ENCODE measurements at regions not wholly inside any gene's neighbourhood (a gene's known extent, or its start where the extent isn't known, plus 50 kb on each side); places are given as distances from the start of the nearest gene placed in this dataset.
"Not testable (repeated sequence)": the region's sequence is repeated elsewhere in the genome, so short reads cannot be mapped to it uniquely, and the experiment has no call there.

DNA sequence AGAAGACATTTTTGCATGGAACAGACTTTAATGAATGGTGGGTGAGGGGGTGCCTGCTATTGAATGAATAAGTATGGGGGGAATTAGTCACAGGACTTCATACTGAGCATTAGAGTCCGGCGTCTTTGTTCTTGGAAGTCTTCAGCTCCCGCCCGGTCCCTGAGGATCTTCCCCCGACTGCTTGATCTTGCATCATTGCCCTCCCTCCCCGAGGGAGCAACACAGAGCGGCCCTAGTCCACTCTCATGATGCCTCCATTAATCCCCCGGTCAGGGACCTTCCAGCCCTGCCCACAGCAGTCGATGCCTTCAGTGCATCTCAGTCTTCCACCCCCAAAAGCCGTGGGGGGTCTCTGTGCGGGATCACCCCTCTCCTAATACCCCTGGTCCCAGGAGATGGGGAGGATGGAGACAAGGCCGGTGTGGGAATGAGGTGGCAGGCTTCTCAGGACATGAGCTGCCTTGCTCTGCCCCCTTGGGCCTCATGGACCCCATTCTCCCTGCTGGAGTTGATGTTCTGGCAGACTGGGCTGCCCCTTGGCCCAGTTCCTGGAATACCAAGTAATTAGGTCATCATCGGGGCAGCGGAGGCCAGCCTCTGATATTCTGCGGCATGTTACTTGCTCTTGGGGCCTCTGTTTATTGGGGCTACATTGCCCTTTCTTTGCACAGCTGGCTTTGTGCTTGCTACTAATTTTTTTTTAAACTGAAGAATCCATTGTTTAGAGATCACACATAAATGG is 110.5 kb upstream of the PLGLB2 start:
- H3K79me2 ChIP-seq (ENCODE audit: control insufficient read depth, insufficient read depth, low read length); FAIRE-seq: not testable (repeated sequence)

DNA sequence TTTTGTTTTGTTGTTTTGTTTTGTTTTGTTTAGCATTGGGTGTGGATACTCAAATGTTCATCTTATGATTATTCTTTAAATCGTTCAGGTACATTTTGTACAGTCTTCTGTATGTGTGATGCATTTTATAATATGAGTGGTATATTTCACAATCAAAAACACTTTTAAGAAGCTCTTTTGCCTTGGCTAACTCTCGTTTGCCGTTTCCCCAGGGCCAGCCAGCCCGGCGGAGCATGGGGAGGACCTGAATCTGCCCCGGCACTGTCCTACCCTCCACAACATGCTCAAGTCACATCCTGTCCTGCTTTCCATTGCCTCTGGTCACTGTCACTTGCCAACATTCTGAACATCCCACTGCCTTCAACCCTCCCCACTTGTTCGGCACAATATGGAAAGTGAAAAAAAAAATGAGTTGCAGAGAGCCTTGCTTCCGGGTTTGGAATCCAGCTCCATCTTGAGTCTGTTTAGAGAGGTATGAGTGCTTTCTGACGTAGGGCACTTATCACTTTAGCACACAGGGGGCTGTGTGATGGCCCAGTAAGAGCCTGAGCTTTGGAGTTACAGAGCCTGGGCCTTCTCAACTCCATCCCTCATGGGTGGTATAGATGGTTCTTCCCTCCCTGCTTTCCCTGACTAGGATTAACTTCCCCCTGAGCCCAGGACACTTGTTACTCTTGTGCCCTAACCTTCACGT is 109.6 kb upstream of the PLGLB2 start:
- dilution Hi-C loops (cut with MboI; ENCODE audit: extremely low pct_ligation_motif_present, low sequenced_read_pairs); H3K9ac ChIP-seq (ENCODE audit: control insufficient read depth, extremely low read depth, insufficient read depth, low read length); H3K4me2 ChIP-seq (ENCODE audit: control insufficient read depth, extremely low read depth, insufficient read depth, low read depth, low read length); H4K20me1 ChIP-seq (ENCODE audit: control insufficient read depth, extremely low read depth, insufficient read depth, low read length); H3K9me3 ChIP-seq (ENCODE audit: control insufficient read depth, low read depth, low read length); H3K9me1 ChIP-seq (ENCODE audit: control insufficient read depth, extremely low read depth, insufficient read depth, low read length); H3K4me1 ChIP-seq (ENCODE audit: control insufficient read depth, extremely low read depth, insufficient read depth, low read length); H3K36me3 ChIP-seq (ENCODE audit: control insufficient read depth in 2 of 2, extremely low read depth in 1 of 2, insufficient read depth in 2 of 2, low read length in 2 of 2); H2AFZ ChIP-seq (ENCODE audit: control insufficient read depth, low read length); H3K79me2 ChIP-seq (ENCODE audit: control insufficient read depth, insufficient read depth, low read length); H3K27ac ChIP-seq (ENCODE audit: control insufficient read depth, insufficient read depth, low read length); H3K27me3 ChIP-seq (ENCODE audit: control insufficient read depth, extremely low read depth, insufficient read depth, low read length); DNase-seq (ENCODE audit: low read depth, low spot score); FAIRE-seq; H3K4me3 ChIP-seq (ENCODE audit: control insufficient read depth in 2 of 3, extremely low read depth in 1 of 3, insufficient read depth in 2 of 3, low read depth in 1 of 3, low read length in 3 of 3): not testable (repeated sequence)

More for the DNA sequence above, 110.5 kb upstream of the PLGLB2 start:
- H3K4me2 ChIP-seq (ENCODE audit: control insufficient read depth, extremely low read depth, insufficient read depth, low read depth, low read length); H2AFZ ChIP-seq (ENCODE audit: control insufficient read depth, low read length); H3K27me3 ChIP-seq (ENCODE audit: control insufficient read depth, extremely low read depth, insufficient read depth, low read length); H3K9me3 ChIP-seq (ENCODE audit: control insufficient read depth, low read depth, low read length); dilution Hi-C loops (cut with MboI; ENCODE audit: extremely low pct_ligation_motif_present, low sequenced_read_pairs); H3K36me3 ChIP-seq (ENCODE audit: control insufficient read depth in 2 of 2, extremely low read depth in 1 of 2, insufficient read depth in 2 of 2, low read length in 2 of 2); H3K27ac ChIP-seq (ENCODE audit: control insufficient read depth, insufficient read depth, low read length); DNase-seq (ENCODE audit: low read depth, low spot score); H3K9ac ChIP-seq (ENCODE audit: control insufficient read depth, extremely low read depth, insufficient read depth, low read length); H3K9me1 ChIP-seq (ENCODE audit: control insufficient read depth, extremely low read depth, insufficient read depth, low read length); H3K4me1 ChIP-seq (ENCODE audit: control insufficient read depth, extremely low read depth, insufficient read depth, low read length); H4K20me1 ChIP-seq (ENCODE audit: control insufficient read depth, extremely low read depth, insufficient read depth, low read length); H3K4me3 ChIP-seq (ENCODE audit: control insufficient read depth in 2 of 3, extremely low read depth in 1 of 3, insufficient read depth in 2 of 3, low read depth in 1 of 3, low read length in 3 of 3): not testable (repeated sequence)

DNA sequence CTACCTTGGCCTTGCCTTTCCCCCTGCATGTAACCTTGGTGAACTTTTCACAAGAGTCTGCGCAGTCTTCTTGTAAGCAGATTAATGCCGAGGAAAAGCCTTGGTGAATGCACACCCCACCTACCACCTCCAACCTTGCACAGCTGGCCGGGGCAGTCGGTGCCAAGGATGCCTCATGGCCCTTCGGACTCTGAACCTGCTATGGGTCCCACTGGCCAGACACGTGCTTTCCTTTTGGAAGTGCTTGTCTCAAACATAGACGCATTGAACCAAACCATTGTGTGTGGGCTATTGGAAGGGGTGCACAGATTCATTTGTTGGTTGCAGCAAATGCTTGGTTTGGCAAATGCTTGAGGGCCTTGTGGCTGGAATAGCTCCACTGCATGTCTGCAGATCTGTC is 109.0 kb upstream of the PLGLB2 start:
- H3K27me3 ChIP-seq (ENCODE audit: control insufficient read depth, extremely low read depth, insufficient read depth, low read length), result not testable (repeated sequence)

DNA sequence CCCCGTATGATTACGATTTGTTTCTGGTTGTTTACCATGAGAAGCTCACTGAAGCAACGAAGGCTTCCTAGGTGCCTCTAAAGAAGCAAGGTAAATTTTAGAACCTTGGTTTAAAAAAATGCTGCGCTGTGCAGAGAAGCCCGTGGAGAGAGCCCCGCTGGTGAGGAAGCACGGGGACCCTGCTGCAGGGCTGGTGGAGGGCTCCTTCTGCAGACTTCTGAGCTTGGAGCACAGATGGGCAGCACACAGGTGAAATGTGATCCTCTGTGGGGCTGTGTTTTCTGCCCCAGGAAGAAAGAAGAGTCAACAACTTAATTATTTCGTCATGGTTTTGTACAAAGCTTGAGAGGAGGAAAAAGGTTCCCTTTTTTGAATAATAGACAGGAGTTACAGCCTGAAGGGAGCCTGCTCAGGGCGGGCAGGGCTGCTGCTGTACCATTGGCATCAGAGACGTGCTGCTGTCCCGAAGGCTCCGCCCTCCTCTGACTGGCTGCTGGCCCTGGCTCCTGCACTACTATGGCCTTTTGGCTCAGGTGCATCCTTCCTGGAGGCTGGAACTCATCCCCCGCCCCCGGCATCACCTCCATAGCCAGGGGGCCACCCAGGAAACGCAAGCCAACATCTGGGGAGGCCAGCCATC is 108.0 kb upstream of the PLGLB2 start:
- H3K4me1 ChIP-seq (ENCODE audit: control insufficient read depth, extremely low read depth, insufficient read depth, low read length); H3K36me3 ChIP-seq (ENCODE audit: control insufficient read depth in 2 of 2, extremely low read depth in 1 of 2, insufficient read depth in 2 of 2, low read length in 2 of 2); H3K79me2 ChIP-seq (ENCODE audit: control insufficient read depth, insufficient read depth, low read length); H3K27me3 ChIP-seq (ENCODE audit: control insufficient read depth, extremely low read depth, insufficient read depth, low read length); dilution Hi-C loops (cut with MboI; ENCODE audit: extremely low pct_ligation_motif_present, low sequenced_read_pairs); H2AFZ ChIP-seq (ENCODE audit: control insufficient read depth, low read length); H3K4me2 ChIP-seq (ENCODE audit: control insufficient read depth, extremely low read depth, insufficient read depth, low read depth, low read length); H3K9me3 ChIP-seq (ENCODE audit: control insufficient read depth, low read depth, low read length); H3K27ac ChIP-seq (ENCODE audit: control insufficient read depth, insufficient read depth, low read length); H3K9me1 ChIP-seq (ENCODE audit: control insufficient read depth, extremely low read depth, insufficient read depth, low read length); H4K20me1 ChIP-seq (ENCODE audit: control insufficient read depth, extremely low read depth, insufficient read depth, low read length); H3K4me3 ChIP-seq (ENCODE audit: control insufficient read depth in 2 of 3, extremely low read depth in 1 of 3, insufficient read depth in 2 of 3, low read depth in 1 of 3, low read length in 3 of 3); DNase-seq (ENCODE audit: low read depth, low spot score); H3K9ac ChIP-seq (ENCODE audit: control insufficient read depth, extremely low read depth, insufficient read depth, low read length): not testable (repeated sequence)
- peak; percentile 57 for FAIRE-seq

More for the DNA sequence above, 109.0 kb upstream of the PLGLB2 start:
- H3K4me1 ChIP-seq (ENCODE audit: control insufficient read depth, extremely low read depth, insufficient read depth, low read length); H3K9ac ChIP-seq (ENCODE audit: control insufficient read depth, extremely low read depth, insufficient read depth, low read length); H3K9me1 ChIP-seq (ENCODE audit: control insufficient read depth, extremely low read depth, insufficient read depth, low read length); H3K9me3 ChIP-seq (ENCODE audit: control insufficient read depth, low read depth, low read length); dilution Hi-C loops (cut with MboI; ENCODE audit: extremely low pct_ligation_motif_present, low sequenced_read_pairs); H3K27ac ChIP-seq (ENCODE audit: control insufficient read depth, insufficient read depth, low read length); H4K20me1 ChIP-seq (ENCODE audit: control insufficient read depth, extremely low read depth, insufficient read depth, low read length); H3K36me3 ChIP-seq (ENCODE audit: control insufficient read depth in 2 of 2, extremely low read depth in 1 of 2, insufficient read depth in 2 of 2, low read length in 2 of 2); DNase-seq (ENCODE audit: low read depth, low spot score); H3K4me3 ChIP-seq (ENCODE audit: control insufficient read depth in 2 of 3, extremely low read depth in 1 of 3, insufficient read depth in 2 of 3, low read depth in 1 of 3, low read length in 3 of 3); FAIRE-seq; H2AFZ ChIP-seq (ENCODE audit: control insufficient read depth, low read length); H3K4me2 ChIP-seq (ENCODE audit: control insufficient read depth, extremely low read depth, insufficient read depth, low read depth, low read length); H3K79me2 ChIP-seq (ENCODE audit: control insufficient read depth, insufficient read depth, low read length): not testable (repeated sequence)
